ENCODE measurements at regions not wholly inside any gene's neighbourhood (a gene's known extent, or its start where the extent isn't known, plus 50 kb on each side); places are given as distances from the start of the nearest gene placed in this dataset.
"Not testable (repeated sequence)": the region's sequence is repeated elsewhere in the genome, so short reads cannot be mapped to it uniquely, and the experiment has no call there.

- DNase-seq (ENCODE audit: low spot score), result no peak
Observed at GRCh38 chr6:18527836-18528743, 140.9 kb downstream of the RNF144B start.

DNA sequence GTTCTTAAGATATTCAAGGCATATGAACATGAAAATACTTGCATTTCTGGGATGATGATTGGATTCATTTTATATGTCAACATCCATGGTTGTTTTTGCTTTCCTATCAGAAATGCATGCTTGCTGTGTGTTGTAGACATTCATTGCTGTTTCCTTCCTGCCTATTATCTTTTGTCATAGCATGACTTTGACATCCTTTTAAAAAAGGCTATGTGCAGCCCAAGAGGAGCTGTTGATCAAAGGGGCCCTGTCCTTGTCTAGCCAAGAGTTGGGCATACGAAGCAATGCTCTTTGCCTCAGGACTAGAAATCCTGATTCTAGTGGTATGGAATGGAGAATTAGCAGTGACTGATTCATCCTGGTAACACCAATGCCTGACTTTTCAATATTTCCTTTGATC lies 143.1 kb downstream of the RNF144B start:
- no peak for DNase-seq (ENCODE audit: low spot score)

- no peak for DNase-seq (ENCODE audit: low spot score)
Observed at GRCh38 chr6:18532139-18532538, 145.0 kb downstream of the RNF144B start.

GRCh38 chr6:18533793-18534192 lies 146.6 kb downstream of the RNF144B start:
- no peak for DNase-seq (ENCODE audit: low spot score)

- peak; percentile 26 for DNase-seq (ENCODE audit: low spot score)
Observed at GRCh38 chr6:18536591-18537055, 149.5 kb downstream of the RNF144B start.

DNA sequence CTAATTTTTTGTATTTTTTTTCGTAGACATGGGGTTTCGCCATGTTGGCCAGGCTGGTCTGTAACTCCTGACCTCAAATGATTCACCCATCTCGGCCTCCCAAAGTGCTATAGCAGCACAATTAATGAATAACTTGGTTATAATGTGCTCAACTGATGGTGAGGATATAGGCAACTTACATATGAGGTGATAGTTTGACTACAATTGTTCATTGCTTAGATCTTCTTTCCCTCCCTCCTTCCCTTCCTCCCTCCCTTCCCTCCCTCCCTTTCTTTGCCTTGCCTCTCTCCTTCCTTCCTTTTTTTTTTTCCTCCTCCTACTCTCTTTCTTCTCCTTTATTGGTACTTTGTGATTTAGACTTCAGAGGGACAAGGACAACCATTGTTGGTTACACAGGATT lies 151.2 kb downstream of the RNF144B start:
- DNase-seq (ENCODE audit: low spot score), result no peak

DNA sequence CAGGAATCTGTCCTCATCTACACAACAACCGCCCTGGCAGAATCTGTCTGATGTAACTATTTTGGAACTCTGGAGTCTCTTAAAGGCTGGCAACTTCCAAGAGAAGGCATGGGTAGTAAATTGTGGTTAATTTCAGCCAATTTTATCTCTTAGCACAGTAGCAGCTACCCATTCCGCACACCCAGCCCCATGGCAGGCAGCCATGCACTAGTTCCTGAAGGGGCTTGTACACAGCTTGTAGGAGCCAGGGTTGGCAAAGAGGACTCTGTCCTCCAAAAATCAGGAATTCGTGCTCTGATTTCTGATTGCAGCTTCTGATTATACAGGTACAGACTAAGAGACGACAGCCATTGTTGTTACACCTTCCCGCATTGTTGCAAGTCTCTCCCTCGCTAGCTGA lies 155.9 kb downstream of the RNF144B start:
- DNase-seq (ENCODE audit: low spot score), result no peak

GRCh38 chr6:18545142-18545541 lies 158.0 kb downstream of the RNF144B start:
- DNase-seq (ENCODE audit: low spot score), result not testable (repeated sequence)

GRCh38 chr6:18545726-18546125 lies 158.6 kb downstream of the RNF144B start:
- DNase-seq (ENCODE audit: low spot score), result no peak

GRCh38 chr6:18550119-18550518 lies 163.0 kb downstream of the RNF144B start:
- no peak for DNase-seq (ENCODE audit: low spot score)

- DNase-seq (ENCODE audit: low spot score), result no peak
Observed at GRCh38 chr6:18551228-18551627, 164.1 kb downstream of the RNF144B start.

DNA sequence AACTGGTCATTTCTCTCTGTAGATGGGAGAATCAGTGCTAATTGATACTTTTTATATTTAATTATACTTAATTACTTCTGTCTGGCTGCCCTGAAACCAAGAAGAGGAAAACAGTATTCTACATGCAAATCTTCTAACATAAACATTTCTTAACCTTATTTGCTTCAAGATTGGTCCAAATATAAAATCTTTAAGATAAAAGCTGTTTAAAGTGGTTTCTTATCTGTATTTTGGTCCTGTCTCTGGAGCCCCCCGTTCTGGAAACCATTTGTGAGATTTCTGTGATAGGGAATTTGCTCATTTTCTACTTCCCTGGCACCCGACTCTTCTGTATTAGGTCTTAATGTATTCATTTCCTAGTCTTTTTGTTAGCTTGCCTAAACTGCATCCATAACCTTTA lies 168.6 kb downstream of the RNF144B start:
- DNase-seq (ENCODE audit: low spot score), result no peak

GRCh38 chr6:18561037-18561750 lies 174.0 kb downstream of the RNF144B start:
- peak; percentile 6 for DNase-seq (ENCODE audit: low spot score)

- no peak for DNase-seq (ENCODE audit: low spot score)
Observed at GRCh38 chr6:18562726-18563125, 175.6 kb downstream of the RNF144B start.

- no peak for DNase-seq (ENCODE audit: low spot score)
Observed at GRCh38 chr6:18564775-18565174, 177.6 kb downstream of the RNF144B start.

- no peak for DNase-seq (ENCODE audit: low spot score)
Observed at GRCh38 chr6:18565231-18565630, 178.1 kb downstream of the RNF144B start.

GRCh38 chr6:18567380-18567779 lies 180.2 kb downstream of the RNF144B start:
- no peak for DNase-seq (ENCODE audit: low spot score)

DNA sequence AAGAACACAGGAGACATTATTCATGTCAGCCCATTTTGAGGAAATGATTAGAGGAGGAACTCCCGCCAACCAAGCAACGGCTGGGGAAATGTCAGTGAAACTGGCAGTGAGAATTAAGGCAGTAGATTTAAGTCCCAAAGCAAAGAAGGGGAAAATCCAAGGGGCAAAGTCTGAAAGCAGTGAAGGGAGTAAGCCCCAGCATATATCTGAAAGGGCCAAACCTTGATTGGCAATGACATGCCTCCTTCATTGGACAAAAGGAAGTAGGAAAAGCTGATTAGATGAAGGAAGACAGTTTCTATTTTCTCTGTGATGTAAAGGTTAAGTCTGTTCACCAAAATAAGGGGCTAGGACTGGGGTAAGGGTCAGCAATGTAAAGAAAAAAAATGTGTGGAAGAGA lies 190.3 kb downstream of the RNF144B start:
- no peak for DNase-seq (ENCODE audit: low spot score)

- DNase-seq (ENCODE audit: low spot score), result no peak
Observed at GRCh38 chr6:18579166-18579565, 192.0 kb downstream of the RNF144B start.

DNA sequence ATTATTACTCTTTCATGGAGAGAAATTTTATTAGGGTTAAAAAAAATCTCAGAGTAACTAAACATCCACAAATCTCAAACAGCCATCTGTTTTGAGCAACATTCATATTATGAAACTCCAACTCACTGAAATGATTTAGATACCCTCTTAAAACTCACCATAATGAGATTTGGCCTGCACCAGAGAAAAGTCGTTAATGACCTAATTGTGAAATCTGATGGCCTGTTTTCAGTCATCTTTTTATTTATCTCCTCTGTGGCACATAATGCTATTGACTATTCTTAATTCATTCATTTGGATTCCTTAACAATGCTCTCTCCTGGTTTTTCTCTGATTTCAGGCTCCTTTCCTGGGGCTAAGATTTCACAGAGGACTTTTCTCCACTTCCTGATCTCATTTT lies 192.7 kb downstream of the RNF144B start:
- no peak for DNase-seq (ENCODE audit: low spot score)

DNA sequence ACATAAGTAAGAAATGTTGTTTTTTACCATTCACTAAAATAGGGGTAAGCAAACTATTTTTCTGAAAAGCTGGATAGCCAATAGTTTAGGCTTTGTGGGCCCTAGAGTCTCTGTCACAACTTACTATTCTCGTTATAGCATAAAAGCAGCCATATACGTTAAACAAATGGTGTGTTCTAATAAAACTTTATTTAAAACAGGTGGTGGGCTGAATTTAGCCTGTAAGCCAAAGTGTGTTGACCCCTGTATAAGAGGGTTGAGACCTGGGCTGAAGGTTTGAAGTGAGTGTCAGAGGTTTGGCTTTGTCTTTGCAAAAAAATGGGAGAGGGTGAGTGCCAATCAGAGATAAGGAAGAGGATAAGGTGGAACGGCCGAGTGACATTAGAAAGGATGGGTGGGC lies 197.2 kb downstream of the RNF144B start:
- no peak for DNase-seq (ENCODE audit: low spot score)

DNA sequence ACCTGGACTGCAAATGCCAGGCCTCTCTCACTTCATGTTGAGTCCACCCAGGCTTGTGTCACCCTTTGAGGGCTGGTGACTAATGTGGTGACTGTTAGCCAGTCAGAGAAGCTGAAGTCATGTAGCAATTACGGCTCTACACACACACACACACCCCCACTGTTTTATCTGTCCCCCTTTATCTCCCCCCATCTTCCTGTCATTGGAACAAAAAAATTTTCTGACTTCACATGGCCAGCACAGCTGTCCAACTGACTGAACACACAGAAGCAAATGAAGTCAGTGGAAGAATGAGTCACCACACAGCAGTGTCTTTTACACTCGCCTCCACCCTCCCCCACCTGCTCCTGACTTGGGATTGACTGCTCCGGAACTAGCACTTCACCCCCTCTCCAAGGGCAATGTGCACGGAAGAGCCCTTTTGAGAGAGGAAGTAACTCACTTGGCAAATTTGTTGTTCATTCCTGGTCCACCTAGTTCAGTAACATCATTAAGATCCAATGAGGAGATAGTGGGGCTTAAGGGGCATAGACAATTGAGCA lies 198.0 kb downstream of the RNF144B start:
- peak; percentile 6 for DNase-seq (ENCODE audit: low spot score)

GRCh38 chr6:18586133-18586532 lies 199.0 kb downstream of the RNF144B start:
- DNase-seq (ENCODE audit: low spot score), result no peak
